Sigmoid colon (tissue), 6 donors: ENCODE measurements at regions not wholly inside any gene's neighbourhood (a gene's known extent, or its start where the extent isn't known, plus 50 kb on each side); places are given as distances from the start of the nearest gene placed in this dataset.
"Not testable (repeated sequence)": the region's sequence is repeated elsewhere in the genome, so short reads cannot be mapped to it uniquely, and the experiment has no call there.

Experiments
- DNase-seq: peaks from one replicate; pipeline ENCODE4 v3.0.0-alpha.2; 2019
- H3K27ac ChIP-seq, 4 donors: fragments of 200-600 bp; sonication (generic); one replicate each; pipeline ENCODE4 v1.5.1; 2016 to 2019; ENCODE audit warnings: mild to moderate bottlenecking in 1 of 4
- H3K27me3 ChIP-seq, 3 donors: fragments of 200-600 bp; sonication (generic); one replicate each; pipeline ENCODE4 v1.5.1; 2019; ENCODE audit warnings: mild to moderate bottlenecking in 1 of 3
- H3K36me3 ChIP-seq, 4 donors: fragments of 200-600 bp; sonication (generic); one replicate each; pipeline ENCODE4 v1.5.1; 2016 to 2019
- H3K4me1 ChIP-seq, 4 donors: fragments of 200-600 bp; sonication (generic); one replicate each; pipeline ENCODE4 v1.5.1; 2017 to 2019
- H3K4me3 ChIP-seq, 4 donors: fragments of 200-600 bp; sonication (generic); one replicate each; pipeline ENCODE4 v1.5.1; 2017 to 2019; ENCODE audit warnings: mild to moderate bottlenecking in 2 of 4, moderate library complexity in 1 of 4
- H3K9me3 ChIP-seq, 4 donors: fragments of 200-600 bp in 3 of 4; sonication (generic) in 3 of 4; one replicate each; pipeline versions ENCODE4 v1.5.1 to v1.6.1; 2013 to 2019
- CTCF ChIP-seq, 4 experiments: fragments of 450-650 bp in 3 of 4; fragments of 200-600 bp in 1 of 4; IDR thresholded peaks; one replicate each; pipeline ENCODE4 v1.5.1; 2016 to 2019; ENCODE audit warnings: antibody characterized with exemption in 4 of 4, mild to moderate bottlenecking in 3 of 4, moderate library complexity in 2 of 4
- EP300 ChIP-seq, 4 donors: sonication (generic); formaldehyde crosslinking; IDR thresholded peaks; one replicate each; pipeline ENCODE4 v1.6.1; 2017; ENCODE audit warnings: antibody characterized with exemption in 4 of 4
- POLR2A ChIP-seq, 2 donors: fragments of 450-650 bp; IDR thresholded peaks; one replicate each; pipeline ENCODE4 v1.6.1; 2016; ENCODE audit warnings: antibody characterized with exemption in 2 of 2, mild to moderate bottlenecking in 2 of 2, moderate library complexity in 2 of 2
- POLR2AphosphoS5 ChIP-seq, 4 donors: sonication (generic); formaldehyde crosslinking; IDR thresholded peaks; one replicate each; pipeline ENCODE4 v1.6.1; 2017; ENCODE audit warnings: antibody characterized with exemption in 4 of 4
- WGBS, 2 donors: extraction: QIAGEN DNeasy Blood & Tissue Kit; methylation state at CpG; one replicate each; pipeline ENCODE4 v1.1.7; 2013; 5-methylcytosine and 5-hydroxymethylcytosine counted together
- intact Hi-C: fragments of 100-400 bp; cut with DNase I; formaldehyde crosslinking; loops from one replicate; pipeline ENCODE4 v1.15.1; 2023
- donor health status: healthy with polysubstance abuse.
- donor health status: healthy.

- Histone ChIP-seq H3K4me1 (no peaks in the 10 kb centered on the region), H3K4me3 (no peak overlapping the region), H3K27ac (no peak overlapping the region), H3K9me3 (peaks cover 0 to 4% (median 0%) of the 10 kb centered on the region in 4 donors), H3K27me3 (no peaks in the 10 kb centered on the region), H3K36me3 (no peaks in the 10 kb centered on the region)
- intact Hi-C loops, result no loop called here
- TF ChIP-seq CTCF (IDR thresholded peaks at IDR 0.05) (no peak), EP300 (IDR thresholded peaks at IDR 0.05) (no peak), POLR2A (IDR thresholded peaks at IDR 0.05) (no peak), POLR2AphosphoS5 (IDR thresholded peaks at IDR 0.05) (no peak)
- WGBS, 2 donors, result 90 to 93% methylated on average over 8 of the region's 8 CpGs
- DNase-seq, result no peak
These were observed 141.2 kb upstream of the FOXD4L5 start for GRCh38 chr9:65426231-65426630.

- DNase-seq, H3K36me3 ChIP-seq, H3K4me3 ChIP-seq, H3K9me3 ChIP-seq, H3K4me1 ChIP-seq, H3K27me3 ChIP-seq, H3K27ac ChIP-seq, intact Hi-C loops: not testable (repeated sequence)
- WGBS, 2 donors, result 46 to 57% methylated on average over 5 of the region's 5 CpGs
These were observed 140.2 kb upstream of the FOXD4L5 start for GRCh38 chr9:65425183-65425582.

- intact Hi-C loops, H3K27ac ChIP-seq, H3K4me3 ChIP-seq, DNase-seq, H3K36me3 ChIP-seq, H3K9me3 ChIP-seq, H3K27me3 ChIP-seq, H3K4me1 ChIP-seq: not testable (repeated sequence)
- 78 to 82% methylated on average over 8 of the region's 8 CpGs for WGBS, 2 donors
These were observed 139.5 kb upstream of the FOXD4L5 start for GRCh38 chr9:65424437-65424984.

- H3K27me3 ChIP-seq, H3K27ac ChIP-seq, H3K36me3 ChIP-seq, H3K4me3 ChIP-seq, H3K9me3 ChIP-seq, DNase-seq, H3K4me1 ChIP-seq, intact Hi-C loops: not testable (repeated sequence)
- 85 to 89% methylated on average over 18 of the region's 18 CpGs for WGBS, 2 donors
These were observed 138.9 kb upstream of the FOXD4L5 start for GRCh38 chr9:65423691-65424436.

GRCh38 chr9:65422966-65423690, 138.1 kb upstream of the FOXD4L5 start:
- H3K27me3 ChIP-seq, H3K36me3 ChIP-seq, DNase-seq, H3K27ac ChIP-seq, H3K9me3 ChIP-seq, H3K4me1 ChIP-seq, intact Hi-C loops, H3K4me3 ChIP-seq: not testable (repeated sequence)
- 84% methylated on average over 12 of the region's 13 CpGs for WGBS, 2 donors

GRCh38 chr9:65421486-65421885, 136.5 kb upstream of the FOXD4L5 start:
- H3K27ac ChIP-seq, DNase-seq, H3K9me3 ChIP-seq, intact Hi-C loops, H3K27me3 ChIP-seq, H3K36me3 ChIP-seq, H3K4me3 ChIP-seq, H3K4me1 ChIP-seq: not testable (repeated sequence)
- WGBS, 2 donors, result 60 to 79% methylated on average over 2 of the region's 2 CpGs

GRCh38 chr9:65420771-65421170, 135.8 kb upstream of the FOXD4L5 start:
- Histone ChIP-seq H3K4me3 (no peak overlapping the region), H3K4me1 (no peaks in the 10 kb centered on the region), H3K27me3 (no peaks in the 10 kb centered on the region), H3K9me3 (peaks cover 0 to 4% (median 0%) of the 10 kb centered on the region in 4 donors), H3K27ac (no peak overlapping the region), H3K36me3 (no peaks in the 10 kb centered on the region)
- intact Hi-C loops, result no loop called here
- TF ChIP-seq EP300 (IDR thresholded peaks at IDR 0.05), result no peak
- no peak for TF ChIP-seq CTCF (IDR thresholded peaks at IDR 0.05)
- no peak for TF ChIP-seq POLR2A (IDR thresholded peaks at IDR 0.05)
- TF ChIP-seq POLR2AphosphoS5 (IDR thresholded peaks at IDR 0.05), result no peak
- WGBS, 2 donors, result 85 to 86% methylated on average over 5 of the region's 5 CpGs
- no peak for DNase-seq

- H3K27me3 ChIP-seq, intact Hi-C loops, H3K4me3 ChIP-seq, H3K27ac ChIP-seq, H3K36me3 ChIP-seq, DNase-seq, H3K9me3 ChIP-seq, H3K4me1 ChIP-seq: not testable (repeated sequence)
- 74 to 75% methylated on average over 4 of the region's 4 CpGs for WGBS, 2 donors
These were observed 134.0 kb upstream of the FOXD4L5 start for GRCh38 chr9:65418966-65419365.

- H3K36me3 ChIP-seq, H3K9me3 ChIP-seq, H3K4me1 ChIP-seq, intact Hi-C loops, DNase-seq, H3K27ac ChIP-seq, H3K27me3 ChIP-seq, H3K4me3 ChIP-seq: not testable (repeated sequence)
- WGBS, 2 donors, result 64% methylated on average over 7 of the region's 7 CpGs
These were observed 131.9 kb upstream of the FOXD4L5 start for GRCh38 chr9:65416948-65417347.

- H3K4me1 ChIP-seq, intact Hi-C loops, DNase-seq, H3K36me3 ChIP-seq, H3K27me3 ChIP-seq, H3K27ac ChIP-seq, H3K4me3 ChIP-seq: not testable (repeated sequence)
- 50 to 62% methylated on average over 4 of the region's 4 CpGs for WGBS, 2 donors
- peaks cover 0 to 11% (median 0%) of the 10 kb centered on the region in 4 donors for H3K9me3 ChIP-seq
These were observed 129.2 kb upstream of the FOXD4L5 start for GRCh38 chr9:65414249-65414648.
